C4-2B (cell line): ENCODE measurements at regions not wholly inside any gene's neighbourhood (a gene's known extent, or its start where the extent isn't known, plus 50 kb on each side); places are given as distances from the start of the nearest gene placed in this dataset.

ENCODE experiments used
- CTCF ChIP-seq: fragments of 450-650 bp; conservative IDR thresholded peaks from 2 replicates; pipeline ENCODE4 v1.5.1; 2017; ENCODE audit warnings: mild to moderate bottlenecking
- ZFX ChIP-seq: fragments of 450-650 bp; IDR thresholded peaks from 2 replicates; pipeline ENCODE4 v1.6.1; 2017

GRCh38 chrX:68901519-68901918 lies 72.7 kb downstream of the EFNB1 start:
- no peak for TF ChIP-seq CTCF
- no peak for TF ChIP-seq ZFX
